Activated CD4-positive, alpha-beta T cell treated with anti-CD3 and anti-CD28 coated beads for 4 hours (primary cell): ENCODE measurements at regions not wholly inside any gene's neighbourhood (a gene's known extent, or its start where the extent isn't known, plus 50 kb on each side); places are given as distances from the start of the nearest gene placed in this dataset.

ENCODE experiments used
- DNase-seq, 2 donors: peaks; one replicate each; pipeline ENCODE4 v3.0.0-alpha.2; 2020

- DNase-seq: no peak
Measured at GRCh38 chr20:59499863-59500262, 104.5 kb upstream of the PHACTR3 start.

GRCh38 chr20:59508729-59509128, 95.6 kb upstream of the PHACTR3 start:
- no peak for DNase-seq

GRCh38 chr20:59512651-59513050, 91.7 kb upstream of the PHACTR3 start:
- no peak for DNase-seq

- DNase-seq: no peak
Measured at GRCh38 chr20:59514554-59514953, 89.8 kb upstream of the PHACTR3 start.

GRCh38 chr20:59515013-59515905, 89.1 kb upstream of the PHACTR3 start:
- no peak for DNase-seq

- no peak for DNase-seq
Measured at GRCh38 chr20:59515906-59516209, 88.5 kb upstream of the PHACTR3 start.

- peak in 1 of 2 donors; percentile 24 for DNase-seq
Measured at GRCh38 chr20:59518881-59519706, 85.2 kb upstream of the PHACTR3 start.

GRCh38 chr20:59519707-59520014, 84.7 kb upstream of the PHACTR3 start:
- no peak for DNase-seq

GRCh38 chr20:59520814-59521213, 83.5 kb upstream of the PHACTR3 start:
- no peak for DNase-seq

GRCh38 chr20:59525500-59526241, 78.7 kb upstream of the PHACTR3 start:
- DNase-seq: no peak

- DNase-seq: no peak
Measured at GRCh38 chr20:59526242-59527225, 77.8 kb upstream of the PHACTR3 start.

- DNase-seq: no peak
Measured at GRCh38 chr20:59530782-59531181, 73.6 kb upstream of the PHACTR3 start.

GRCh38 chr20:59537991-59538390, 66.3 kb upstream of the PHACTR3 start:
- no peak for DNase-seq

- no peak for DNase-seq
Measured at GRCh38 chr20:59547596-59547995, 56.7 kb upstream of the PHACTR3 start.
